HT-29 (cell line): ENCODE measurements at regions not wholly inside any gene's neighbourhood (a gene's known extent, or its start where the extent isn't known, plus 50 kb on each side); places are given as distances from the start of the nearest gene placed in this dataset.
"Not testable (repeated sequence)": the region's sequence is repeated elsewhere in the genome, so short reads cannot be mapped to it uniquely, and the experiment has no call there.

Source experiments
- DNase-seq: peaks from one replicate; pipeline ENCODE4 v3.0.0-alpha.2; 2015; ENCODE audit warnings: low spot score

- no peak for DNase-seq
Measured at GRCh38 chr3:24545887-24546286, 51.2 kb upstream of the THRB start.

- no peak for DNase-seq
Measured at GRCh38 chr3:24548278-24548677, 53.6 kb upstream of the THRB start.

DNA sequence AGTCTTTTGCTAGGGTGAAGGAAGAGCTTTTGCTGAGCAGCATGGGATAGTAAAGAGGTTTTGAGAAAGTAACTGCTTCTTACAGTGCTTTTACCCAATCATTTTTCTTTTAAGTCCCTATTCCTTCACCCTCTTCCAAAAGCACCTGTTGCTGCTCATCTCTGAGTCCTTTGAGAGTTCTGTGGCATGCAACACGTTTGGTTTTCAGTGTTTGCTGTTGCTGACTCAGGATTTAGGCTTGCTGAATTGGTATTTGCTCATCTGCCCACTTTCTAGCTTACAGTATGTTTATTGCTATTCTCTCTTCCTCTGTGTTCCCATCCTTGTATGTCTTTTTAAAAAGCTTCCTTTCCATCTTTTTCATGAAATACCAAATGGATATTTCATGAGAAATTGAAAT lies 55.9 kb upstream of the THRB start:
- DNase-seq: no peak

GRCh38 chr3:24551626-24552025 lies 57.0 kb upstream of the THRB start:
- no peak for DNase-seq

DNA sequence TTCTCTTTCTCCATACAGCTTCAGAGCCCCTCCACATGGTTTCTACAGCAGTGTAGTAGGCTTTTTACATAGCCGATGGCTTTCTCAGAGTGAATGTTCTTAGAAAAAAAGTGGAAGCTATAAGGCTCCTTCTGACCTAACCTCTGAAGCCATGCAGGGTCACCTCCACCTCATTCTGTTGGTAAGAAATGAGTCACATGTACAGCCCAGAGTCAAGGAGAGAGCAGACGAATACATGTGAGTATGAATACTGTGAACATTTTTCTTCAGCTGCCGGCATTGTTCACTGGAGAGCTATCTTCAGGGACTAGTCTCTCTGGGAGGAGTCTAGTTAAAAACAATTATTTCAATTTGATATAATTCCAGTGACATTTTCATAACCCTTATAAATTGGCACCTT lies 68.2 kb upstream of the THRB start:
- DNase-seq: no peak

DNA sequence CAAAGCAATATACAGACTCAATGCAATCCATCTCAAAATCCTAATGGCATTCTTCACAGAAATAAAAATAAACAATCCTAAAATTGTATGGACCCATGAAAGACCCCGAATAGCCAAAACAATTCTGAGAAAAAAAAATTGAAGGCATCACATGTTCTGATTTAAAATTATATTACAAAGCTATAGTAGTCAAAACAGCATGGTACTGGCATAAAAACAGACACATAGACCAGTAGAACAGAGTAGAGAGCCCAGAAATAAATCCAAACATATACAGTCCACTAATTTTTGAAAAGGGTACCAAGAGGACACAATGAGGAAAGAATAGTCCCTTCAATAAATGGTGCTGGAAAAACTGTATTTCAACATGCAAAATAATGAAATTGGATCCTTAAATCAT lies 70.4 kb upstream of the THRB start:
- no peak for DNase-seq

DNA sequence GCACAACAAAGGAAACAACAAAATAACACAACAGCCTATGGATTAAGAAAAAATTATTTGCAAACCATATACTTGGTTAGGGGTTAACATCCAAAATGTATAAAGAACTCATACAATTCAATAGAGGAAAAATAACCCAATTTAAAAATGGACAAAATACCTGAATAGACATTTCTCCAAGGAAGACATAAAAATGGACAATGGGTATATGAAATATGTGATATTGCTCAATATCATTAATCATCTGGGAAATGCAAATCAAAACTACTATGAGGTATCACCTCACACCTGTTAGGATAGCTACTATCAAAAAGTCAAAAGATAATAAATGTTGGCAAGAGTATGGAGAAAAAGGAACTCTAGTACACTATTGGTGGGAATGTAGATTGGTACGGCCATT lies 71.0 kb upstream of the THRB start:
- no peak for DNase-seq

GRCh38 chr3:24566927-24567326 lies 72.3 kb upstream of the THRB start:
- DNase-seq: no peak

GRCh38 chr3:24572409-24572808 lies 77.8 kb upstream of the THRB start:
- DNase-seq: not testable (repeated sequence)

GRCh38 chr3:24573576-24573975 lies 78.9 kb upstream of the THRB start:
- no peak for DNase-seq

DNA sequence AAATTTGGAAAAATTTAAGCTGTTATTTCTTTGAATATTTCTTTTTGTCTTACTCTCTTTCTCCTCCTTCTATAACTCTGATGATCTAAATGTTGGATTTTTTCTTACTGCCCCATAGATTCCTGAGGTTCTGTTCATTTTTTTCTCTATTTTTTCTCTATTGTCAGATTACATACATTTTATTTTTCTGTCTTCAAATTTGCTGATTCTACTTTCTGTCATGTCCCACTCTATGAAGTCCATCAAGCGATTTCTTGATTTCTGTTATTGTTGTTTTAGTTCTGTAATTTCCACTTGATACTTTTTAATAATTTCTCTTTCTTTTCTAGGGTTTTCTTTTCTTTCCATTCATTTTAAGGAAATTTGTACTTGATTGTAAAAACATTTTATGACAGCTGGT lies 83.7 kb upstream of the THRB start:
- DNase-seq: no peak

- DNase-seq: no peak
Measured at GRCh38 chr3:24578951-24579421, 84.3 kb upstream of the THRB start.

- DNase-seq: peak; percentile 26
Measured at GRCh38 chr3:24582431-24583403, 88.1 kb upstream of the THRB start.

DNA sequence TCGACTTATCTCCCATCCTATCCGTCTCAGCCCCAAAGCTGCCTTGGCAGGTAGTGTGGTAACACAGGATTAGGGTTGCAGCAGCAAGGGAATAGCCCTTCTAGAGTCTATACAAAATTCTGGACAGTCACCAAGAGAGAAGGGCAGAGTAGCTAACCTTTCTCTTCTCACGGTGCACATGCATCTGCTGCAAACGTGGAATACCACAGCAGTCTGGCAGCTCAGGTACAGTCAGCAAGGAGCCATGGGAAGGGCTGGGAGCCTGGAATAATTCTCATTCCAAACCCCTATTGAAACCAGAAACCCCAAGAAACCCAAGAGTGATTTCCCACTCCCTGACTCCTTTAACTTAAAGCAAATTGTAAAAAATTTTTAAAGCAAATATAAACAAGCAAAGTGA lies 92.3 kb upstream of the THRB start:
- no peak for DNase-seq

DNA sequence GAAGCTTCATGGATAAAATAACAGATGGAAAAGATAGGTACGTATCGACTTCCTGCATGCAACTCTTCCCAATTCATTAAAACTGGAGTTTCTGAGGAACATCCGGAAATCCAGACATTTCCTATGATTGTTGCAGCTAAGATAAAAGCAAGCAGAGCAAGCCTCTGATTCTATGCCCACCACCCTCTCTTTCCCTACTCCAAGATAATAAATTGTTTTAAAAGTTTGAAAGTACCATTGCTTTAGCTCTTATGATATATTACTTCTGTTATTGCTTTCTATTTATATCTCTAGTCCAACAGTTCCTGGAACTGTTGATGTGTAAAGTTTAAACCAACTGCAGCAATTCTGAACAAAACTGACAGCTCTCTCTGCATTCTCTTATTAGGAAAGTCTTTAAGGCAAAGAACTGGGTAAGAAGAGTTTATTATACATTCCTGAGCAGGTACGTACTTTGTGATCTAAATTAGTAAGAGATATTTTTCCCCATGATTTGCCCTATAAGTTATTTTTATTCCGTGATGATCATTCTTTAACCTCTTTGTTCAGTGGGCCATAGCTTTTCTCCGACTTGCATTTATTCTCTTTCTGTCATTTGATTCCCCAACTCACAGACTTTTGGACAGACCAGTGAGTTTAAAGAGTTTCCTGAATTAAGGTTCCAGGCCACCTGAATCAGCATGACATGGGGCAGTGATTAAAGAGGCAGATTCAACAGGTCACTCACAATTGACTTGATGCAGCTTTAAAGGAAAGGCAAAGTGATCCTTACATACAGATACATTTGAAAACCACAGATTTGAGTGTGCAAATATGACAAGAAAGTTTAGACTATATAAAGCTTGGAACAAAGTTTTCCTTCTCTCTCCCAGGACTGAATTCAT lies 94.2 kb upstream of the THRB start:
- DNase-seq: no peak

DNA sequence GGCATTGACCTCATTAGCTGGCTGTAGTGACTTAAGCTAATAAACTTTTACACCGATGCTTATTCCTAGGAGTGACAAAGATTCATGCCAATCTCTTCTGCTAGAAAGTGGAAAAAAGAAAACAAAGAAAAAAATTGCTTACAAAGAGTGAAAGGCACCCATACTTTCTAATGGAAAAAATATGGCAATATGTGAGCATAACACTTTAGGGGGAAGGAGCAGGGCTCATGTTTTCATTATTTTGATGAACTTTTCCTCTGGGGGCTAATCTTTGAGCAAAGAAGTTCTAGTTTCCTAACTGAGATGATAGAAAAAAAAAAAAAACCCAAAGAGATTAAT lies 94.8 kb upstream of the THRB start:
- no peak for DNase-seq

DNA sequence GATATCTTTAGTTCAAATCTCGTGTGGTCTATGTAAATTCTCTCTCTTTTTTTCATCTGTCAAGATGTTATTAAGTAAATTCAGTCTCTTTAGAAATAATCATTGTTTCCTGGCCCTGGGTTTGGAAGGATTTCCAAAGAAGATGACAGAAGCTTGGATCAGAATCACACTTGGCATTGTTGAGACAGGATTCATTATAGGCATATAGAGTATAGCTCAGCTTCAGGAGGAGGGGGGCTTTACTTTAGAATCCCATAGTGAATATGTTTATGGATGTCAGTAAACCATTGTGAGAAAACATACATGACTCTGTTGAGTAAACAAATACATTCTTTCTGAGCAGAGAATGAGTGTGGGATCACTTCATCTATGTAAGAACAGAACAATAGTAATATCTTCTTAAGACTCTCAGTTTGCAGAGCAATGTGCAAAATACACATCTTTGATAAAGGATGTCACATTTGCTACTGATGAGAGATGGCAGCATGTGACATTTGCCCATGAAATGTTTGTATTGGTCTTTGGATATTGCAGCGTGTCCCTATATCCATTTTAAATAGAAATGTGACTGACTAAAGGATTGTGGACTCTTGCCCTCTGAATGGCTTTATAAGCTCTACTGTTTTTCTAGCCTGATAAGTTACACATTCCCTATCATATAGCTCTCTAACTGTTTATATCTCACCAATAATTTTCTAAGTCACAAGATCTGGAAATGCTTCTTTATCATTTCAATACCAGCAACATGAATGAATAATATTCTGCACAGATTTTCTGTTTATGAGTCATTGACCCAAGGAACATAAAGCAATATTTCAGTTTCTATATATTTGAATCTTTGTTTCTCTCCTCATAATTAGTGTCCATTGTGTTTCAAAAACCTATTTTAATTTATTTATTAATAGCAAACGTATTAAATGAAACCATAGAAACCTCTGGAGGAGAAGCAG lies 95.6 kb upstream of the THRB start:
- no peak for DNase-seq

- no peak for DNase-seq
Measured at GRCh38 chr3:24591191-24591590, 96.5 kb upstream of the THRB start.

- DNase-seq: no peak
Measured at GRCh38 chr3:24591661-24592555, 97.3 kb upstream of the THRB start.

- no peak for DNase-seq
Measured at GRCh38 chr3:24594161-24594560, 99.5 kb upstream of the THRB start.
